ENCODE measurements at regions not wholly inside any gene's neighbourhood (a gene's known extent, or its start where the extent isn't known, plus 50 kb on each side); places are given as distances from the start of the nearest gene placed in this dataset.

GRCh38 chr17:34823023-34823422 lies 138.2 kb downstream of the CCT6B start:
- Histone ChIP-seq H3K27ac (no peak overlapping the region), H3K36me3 (no peaks in the 10 kb centered on the region), H3K27me3 (peaks cover 0 to 22% (median 0%) of the 10 kb centered on the region in 9 donors), H3K4me3 (no peak overlapping the region), H3K4me1 (no peaks in the 10 kb centered on the region), H3K9me3 (no peaks in the 10 kb centered on the region)
- DNase-seq, result no peak
- intact Hi-C loops (cut with DNase I), result no loop called here
- WGBS, 4 donors, result 58 to 60% (median 58%) methylated on average over 5 to 6 of the region's 6 CpGs
- ATAC-seq, result no peak
- no peak for TF ChIP-seq POLR2A (IDR thresholded peaks at IDR 0.05)
- TF ChIP-seq, protein P1, sequence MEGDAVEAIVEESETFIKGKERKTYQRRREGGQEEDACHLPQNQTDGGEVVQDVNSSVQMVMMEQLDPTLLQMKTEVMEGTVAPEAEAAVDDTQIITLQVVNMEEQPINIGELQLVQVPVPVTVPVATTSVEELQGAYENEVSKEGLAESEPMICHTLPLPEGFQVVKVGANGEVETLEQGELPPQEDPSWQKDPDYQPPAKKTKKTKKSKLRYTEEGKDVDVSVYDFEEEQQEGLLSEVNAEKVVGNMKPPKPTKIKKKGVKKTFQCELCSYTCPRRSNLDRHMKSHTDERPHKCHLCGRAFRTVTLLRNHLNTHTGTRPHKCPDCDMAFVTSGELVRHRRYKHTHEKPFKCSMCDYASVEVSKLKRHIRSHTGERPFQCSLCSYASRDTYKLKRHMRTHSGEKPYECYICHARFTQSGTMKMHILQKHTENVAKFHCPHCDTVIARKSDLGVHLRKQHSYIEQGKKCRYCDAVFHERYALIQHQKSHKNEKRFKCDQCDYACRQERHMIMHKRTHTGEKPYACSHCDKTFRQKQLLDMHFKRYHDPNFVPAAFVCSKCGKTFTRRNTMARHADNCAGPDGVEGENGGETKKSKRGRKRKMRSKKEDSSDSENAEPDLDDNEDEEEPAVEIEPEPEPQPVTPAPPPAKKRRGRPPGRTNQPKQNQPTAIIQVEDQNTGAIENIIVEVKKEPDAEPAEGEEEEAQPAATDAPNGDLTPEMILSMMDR (IDR thresholded peaks at IDR 0.05), result no peak

DNA sequence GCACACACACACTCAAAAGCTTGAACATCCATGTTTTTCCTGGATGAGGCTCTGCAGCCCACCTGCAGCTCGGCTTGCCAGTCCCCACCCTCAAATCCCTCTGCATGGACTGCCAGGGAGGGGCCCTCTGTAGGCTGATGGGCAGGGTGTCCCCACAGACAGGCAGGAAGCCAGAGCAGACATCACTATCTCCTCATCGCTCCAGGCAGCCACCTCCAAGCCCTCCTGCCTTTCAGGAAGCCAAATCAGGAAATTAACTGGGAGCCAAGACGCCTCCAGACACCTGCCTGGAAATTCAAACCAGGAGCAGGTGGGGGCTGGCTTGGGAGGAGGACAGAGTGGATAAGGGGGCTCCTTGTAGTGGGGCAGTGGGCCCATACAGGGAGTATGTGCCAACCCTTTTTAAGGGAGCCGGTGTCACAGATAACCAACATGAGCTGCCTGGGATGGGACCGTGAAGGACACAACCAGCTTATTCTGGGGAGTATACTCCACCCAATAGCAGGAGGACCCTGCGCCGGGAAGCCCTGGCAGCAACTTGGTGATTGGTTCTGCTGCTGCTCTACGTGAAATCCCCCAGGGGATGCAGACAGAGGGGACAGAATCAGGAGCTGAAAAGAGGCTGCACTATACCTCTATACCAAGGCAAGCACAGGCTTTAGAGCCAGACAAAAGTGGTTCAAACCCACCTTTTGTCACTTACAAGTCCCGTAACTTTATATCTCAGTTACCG lies 139.1 kb downstream of the CCT6B start:
- no peak for ATAC-seq
- H3K27me3 ChIP-seq, result peaks cover 0 to 18% (median 0%) of the 10 kb centered on the region in 9 donors
- WGBS, 4 donors, result 40 to 53% (median 44%) methylated on average over 8 to 10 of the region's 10 CpGs

GRCh38 chr17:34820922-34821321 lies 140.3 kb downstream of the CCT6B start:
- 17 to 37% (median 28%) methylated on average over 4 of the region's 4 CpGs for WGBS, 4 donors
- no peak for TF ChIP-seq POLR2A (IDR thresholded peaks at IDR 0.05)
- TF ChIP-seq, protein P1 (IDR thresholded peaks at IDR 0.05), result no peak
- peaks cover 0 to 16% (median 0%) of the 10 kb centered on the region in 9 donors for H3K27me3 ChIP-seq

More for the DNA sequence above, 139.1 kb downstream of the CCT6B start:
- Histone ChIP-seq H3K36me3 (no peaks in the 10 kb centered on the region), H3K9me3 (no peaks in the 10 kb centered on the region), H3K4me3 (no peak overlapping the region), H3K4me1 (no peaks in the 10 kb centered on the region), H3K27ac (no peak overlapping the region)
- TF ChIP-seq POLR2A (IDR thresholded peaks at IDR 0.05), result no peak
- TF ChIP-seq, protein P1 (IDR thresholded peaks at IDR 0.05), result no peak
- intact Hi-C loops (cut with DNase I), result no loop called here
- no peak for DNase-seq

GRCh38 chr17:34820248-34820801 lies 140.9 kb downstream of the CCT6B start:
- no peaks in the 10 kb centered on the region for H3K4me1 ChIP-seq
- no peak overlapping the region for H3K4me3 ChIP-seq
- no peaks in the 10 kb centered on the region for H3K36me3 ChIP-seq
- H3K27ac ChIP-seq, result no peak overlapping the region
- peaks cover 0 to 13% (median 0%) of the 10 kb centered on the region in 9 donors for H3K27me3 ChIP-seq
- 23 to 31% (median 26%) methylated on average over 8 of the region's 8 CpGs for WGBS, 4 donors
- DNase-seq (no peak), ATAC-seq (no peak)
- TF ChIP-seq POLR2A (IDR thresholded peaks at IDR 0.05), result no peak
- TF ChIP-seq, protein P1 (IDR thresholded peaks at IDR 0.05), result no peak
- intact Hi-C loops (cut with DNase I), result no loop called here
- H3K9me3 ChIP-seq, result no peaks in the 10 kb centered on the region

More at GRCh38 chr17:34820922-34821321, 140.3 kb downstream of the CCT6B start:
- H3K4me1 ChIP-seq, result no peaks in the 10 kb centered on the region
- H3K27ac ChIP-seq, result no peak overlapping the region
- no peak overlapping the region for H3K4me3 ChIP-seq
- intact Hi-C loops (cut with DNase I), result no loop called here
- ATAC-seq (no peak), DNase-seq (no peak)
- no peaks in the 10 kb centered on the region for H3K9me3 ChIP-seq
- no peaks in the 10 kb centered on the region for H3K36me3 ChIP-seq
